A204.1 (cell line): ENCODE measurements at regions not wholly inside any gene's neighbourhood (a gene's known extent, or its start where the extent isn't known, plus 50 kb on each side); places are given as distances from the start of the nearest gene placed in this dataset.
"Not testable (repeated sequence)": the region's sequence is repeated elsewhere in the genome, so short reads cannot be mapped to it uniquely, and the experiment has no call there.

Experiments used
- FAIRE-seq: peaks from 2 replicates; lab custom pipeline; 2012; peaks lifted over from hg19 to GRCh38; lab: Jason Lieb, UNC

DNA sequence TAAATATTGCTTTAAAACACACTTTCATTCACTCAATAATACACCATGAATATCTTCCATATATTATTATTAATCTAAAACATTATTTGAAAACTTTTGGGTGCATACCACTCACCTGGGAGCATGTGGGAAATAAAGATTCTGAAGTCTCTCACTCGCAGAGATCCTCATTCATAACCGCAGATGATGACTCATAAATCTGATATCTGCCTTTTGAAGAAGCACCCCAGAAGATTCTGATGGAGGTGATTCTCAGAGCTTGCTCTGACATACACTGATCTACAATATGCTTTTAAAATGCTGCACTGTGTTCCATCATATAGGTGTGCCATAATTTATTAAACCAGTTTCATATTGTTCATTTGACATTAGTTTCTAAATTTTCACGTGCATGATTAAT, 135.0 kb upstream of the SGK1 start:
- FAIRE-seq, result no peak

DNA sequence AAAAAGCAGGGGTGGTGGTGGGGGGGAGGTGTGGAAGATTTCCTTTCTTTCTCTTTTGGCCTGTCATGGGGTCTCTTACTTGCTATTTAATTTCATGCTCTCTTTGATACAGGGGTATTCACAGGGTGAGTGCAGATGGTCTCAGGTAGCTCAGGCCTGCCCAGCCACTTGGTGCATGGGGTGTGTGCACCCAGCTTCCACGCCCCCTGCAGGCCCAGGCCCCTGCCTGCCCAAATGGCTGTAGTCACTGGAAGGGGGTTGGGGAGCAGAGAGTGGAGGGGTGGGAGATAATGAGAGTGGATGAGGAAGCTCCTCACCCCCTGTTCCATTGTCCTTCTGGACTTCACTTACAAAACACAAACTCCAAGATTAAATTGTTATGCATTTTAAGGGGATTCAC, 133.6 kb upstream of the SGK1 start:
- no peak for FAIRE-seq

DNA sequence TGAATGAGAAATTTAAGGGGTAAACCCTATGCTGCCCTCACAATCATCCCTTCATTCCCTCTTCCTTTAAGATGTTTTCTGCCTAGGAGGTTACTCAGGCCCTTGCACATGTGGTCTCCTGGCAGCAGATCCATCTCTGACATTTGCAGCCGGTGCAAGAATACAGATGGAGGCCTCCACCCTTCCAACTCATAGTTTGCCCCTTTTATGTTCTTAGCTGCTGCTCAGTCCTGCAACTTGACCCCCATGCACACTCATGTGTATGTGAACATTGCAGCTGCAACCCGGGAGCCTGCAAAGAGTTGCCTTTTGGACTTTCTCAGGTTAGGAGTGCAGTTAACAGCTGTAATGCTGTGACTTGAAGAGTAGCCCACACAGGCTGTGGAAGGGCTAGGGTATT, 131.9 kb upstream of the SGK1 start:
- no peak for FAIRE-seq

DNA sequence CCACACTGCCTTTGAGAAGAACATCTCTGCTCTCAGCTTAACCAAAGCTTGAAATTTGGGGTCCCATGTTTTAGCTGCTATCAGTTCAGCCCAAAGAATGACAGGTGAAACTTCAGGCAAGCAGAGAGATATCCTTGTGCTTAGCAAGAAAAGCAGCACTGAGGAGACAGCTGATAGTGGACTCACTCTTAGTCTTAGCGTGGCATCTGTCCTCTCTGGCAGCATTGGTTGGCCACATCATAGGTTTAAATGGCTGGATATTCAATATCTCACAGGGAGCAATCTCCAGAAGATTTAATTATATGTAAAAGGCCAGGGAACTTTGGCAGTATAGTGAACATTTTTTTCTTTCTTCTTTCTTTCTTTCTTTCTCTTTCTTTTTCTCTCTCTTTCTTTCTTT, 131.1 kb upstream of the SGK1 start:
- FAIRE-seq, result no peak

DNA sequence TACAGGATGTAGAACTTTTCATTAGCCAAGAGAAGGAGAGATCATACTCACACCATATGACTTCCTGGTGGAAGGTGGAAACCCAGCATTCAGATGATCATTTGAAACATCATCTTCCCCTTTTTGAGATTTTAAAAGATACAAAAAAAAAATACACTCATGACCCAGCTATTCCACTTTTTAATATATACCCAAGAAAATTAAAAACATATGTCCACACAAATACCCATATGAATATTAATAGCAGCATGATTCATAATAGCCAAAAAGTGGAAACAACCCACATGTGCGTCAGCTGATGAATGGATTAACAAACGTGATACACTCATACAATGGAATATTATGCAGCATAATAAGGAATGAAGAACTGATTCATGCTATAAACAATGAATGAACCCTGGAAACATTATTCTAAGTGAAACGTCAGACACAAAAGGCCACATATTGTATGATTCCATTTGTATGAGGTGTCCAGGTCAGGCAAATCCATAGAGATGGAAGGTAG, 130.0 kb upstream of the SGK1 start:
- FAIRE-seq, result no peak

DNA sequence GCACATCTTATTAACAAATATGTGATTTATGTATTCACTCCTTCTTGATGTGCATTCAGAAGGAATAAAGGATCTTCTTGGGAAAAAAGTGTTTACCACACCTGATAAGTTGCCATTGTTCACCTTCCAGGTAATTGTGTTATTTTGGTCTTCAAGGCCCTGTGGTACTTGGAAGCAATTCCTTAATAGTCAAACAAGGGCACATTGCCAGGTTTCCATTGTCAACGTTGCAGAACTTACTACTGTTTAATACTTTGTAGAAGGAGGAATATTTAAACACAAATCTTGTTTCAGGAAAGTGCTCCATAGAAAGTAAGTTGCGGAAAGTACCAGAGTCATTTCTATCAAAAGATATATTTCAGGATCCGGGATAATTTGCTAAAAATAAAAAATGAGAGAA, 129.5 kb upstream of the SGK1 start:
- FAIRE-seq, result no peak

DNA sequence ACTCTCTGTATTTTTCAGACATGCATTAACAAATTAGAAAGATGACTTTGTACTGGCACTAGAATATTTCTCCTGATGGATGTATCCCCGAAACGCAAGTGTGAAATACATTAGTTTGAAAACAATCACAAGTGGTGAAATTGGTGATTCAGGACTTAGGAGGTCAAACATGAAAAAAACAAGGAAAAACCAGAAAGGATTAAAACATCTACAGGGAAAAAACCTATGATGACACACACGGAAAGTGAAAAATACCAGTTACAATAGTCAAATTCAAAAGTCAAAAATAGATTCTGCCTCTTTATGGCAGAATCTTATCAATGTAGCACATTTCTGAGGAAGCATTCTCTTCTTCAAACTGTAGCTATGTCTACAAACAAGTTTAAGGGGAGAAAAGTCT, 129.0 kb upstream of the SGK1 start:
- no peak for FAIRE-seq

DNA sequence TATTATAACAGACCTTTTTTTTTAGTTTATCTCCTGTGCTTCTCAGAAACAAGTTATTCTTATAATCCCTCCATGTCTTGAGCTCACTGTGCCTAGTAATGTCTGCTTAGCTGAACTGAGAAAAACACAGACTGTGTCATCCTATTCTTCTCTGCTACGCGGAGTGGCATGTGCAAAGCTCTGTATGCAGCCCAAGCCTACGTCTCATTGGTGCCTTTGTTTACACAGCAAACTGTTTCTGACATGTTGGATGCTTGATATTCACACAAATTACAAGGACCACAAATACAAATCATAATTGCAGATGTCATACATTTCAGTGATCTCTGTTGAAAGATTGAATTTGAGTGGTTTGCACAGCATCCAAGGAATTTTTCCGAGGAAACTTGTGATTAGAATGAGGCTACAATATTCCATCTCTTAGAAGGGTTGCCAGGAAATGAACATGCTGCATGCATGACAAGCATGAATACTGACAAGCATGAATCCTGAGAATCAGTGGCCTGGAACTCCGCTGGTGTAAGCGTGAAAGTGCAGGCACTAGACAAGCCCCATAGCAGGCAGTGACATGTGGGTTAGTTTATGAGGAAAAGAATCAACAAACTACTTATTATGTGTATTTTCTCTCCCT, 128.4 kb upstream of the SGK1 start:
- no peak for FAIRE-seq

DNA sequence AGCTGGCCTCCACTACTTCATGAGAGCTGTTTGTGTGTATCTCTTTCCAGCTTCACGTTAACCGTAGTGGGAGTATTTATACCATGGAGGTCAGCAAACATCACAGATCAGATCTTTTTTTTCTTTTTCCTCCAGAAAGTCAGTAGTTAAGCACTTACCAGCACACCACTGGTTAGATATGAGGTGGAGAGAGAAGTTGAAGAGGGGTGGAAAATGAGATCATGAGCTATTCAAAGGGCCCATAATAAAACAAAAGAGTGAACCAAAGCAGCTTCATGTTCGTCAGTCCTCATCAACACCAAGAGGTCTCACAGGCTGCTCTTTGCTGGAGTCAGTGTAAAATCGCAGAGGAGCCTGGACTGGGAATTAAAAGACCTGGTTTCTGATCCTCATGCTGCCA, 125.1 kb upstream of the SGK1 start:
- FAIRE-seq, result no peak

DNA sequence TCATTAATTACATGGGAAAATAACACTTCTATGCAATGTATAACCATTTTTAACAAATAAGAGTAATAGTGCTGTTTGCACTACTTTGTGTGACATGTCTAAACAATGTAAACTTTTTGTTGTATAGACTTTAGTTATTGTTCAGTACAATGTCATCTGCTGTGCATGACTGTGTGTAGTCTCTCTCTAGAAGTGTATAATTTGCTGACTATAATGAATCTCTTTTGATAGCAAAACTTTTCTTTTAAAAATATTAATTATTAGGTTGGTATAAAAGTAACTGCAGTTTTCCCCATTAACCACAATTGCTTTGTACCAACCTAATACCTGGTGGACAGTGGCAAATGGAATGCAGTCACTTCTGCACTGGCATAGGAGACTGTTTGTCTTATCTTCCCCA, 124.2 kb upstream of the SGK1 start:
- no peak for FAIRE-seq

DNA sequence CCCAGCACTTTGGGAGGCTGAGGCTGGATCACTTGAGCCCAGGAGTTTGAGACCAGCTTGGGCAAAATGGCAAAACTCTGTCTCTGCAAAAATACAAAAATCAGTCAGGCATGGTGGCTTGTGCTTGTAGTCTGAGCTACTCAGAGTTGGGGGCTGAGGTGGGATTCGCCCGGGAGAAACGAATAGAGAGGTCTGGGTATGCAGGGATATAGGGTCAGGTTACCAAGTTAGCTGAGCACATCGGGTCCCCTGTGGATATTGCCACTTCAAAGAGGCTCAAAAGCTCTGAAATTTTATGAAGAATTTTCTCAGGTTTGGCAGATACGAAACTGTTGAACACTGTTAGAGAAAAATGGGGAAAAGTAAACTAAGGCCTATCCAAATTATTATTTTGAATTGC, 120.9 kb upstream of the SGK1 start:
- FAIRE-seq, result no peak

DNA sequence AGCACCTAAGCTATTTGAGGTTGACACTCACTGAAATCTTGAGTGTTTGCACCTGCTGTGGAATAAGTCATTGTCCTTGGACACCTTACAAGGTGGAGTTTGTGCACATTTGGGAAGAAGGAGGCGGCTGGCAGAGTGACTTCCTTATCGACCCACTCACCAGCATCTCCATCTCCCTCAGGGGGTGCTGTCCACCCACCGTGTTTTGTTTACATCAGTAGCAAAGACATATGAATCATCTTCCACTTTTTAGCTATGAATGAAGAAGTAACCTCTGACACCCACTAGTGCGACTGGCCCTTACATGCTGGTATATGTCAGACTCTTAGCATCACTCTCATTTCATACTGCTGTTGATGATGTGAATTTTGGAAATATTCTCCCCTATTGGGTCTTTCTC, 119.5 kb upstream of the SGK1 start:
- FAIRE-seq, result no peak

DNA sequence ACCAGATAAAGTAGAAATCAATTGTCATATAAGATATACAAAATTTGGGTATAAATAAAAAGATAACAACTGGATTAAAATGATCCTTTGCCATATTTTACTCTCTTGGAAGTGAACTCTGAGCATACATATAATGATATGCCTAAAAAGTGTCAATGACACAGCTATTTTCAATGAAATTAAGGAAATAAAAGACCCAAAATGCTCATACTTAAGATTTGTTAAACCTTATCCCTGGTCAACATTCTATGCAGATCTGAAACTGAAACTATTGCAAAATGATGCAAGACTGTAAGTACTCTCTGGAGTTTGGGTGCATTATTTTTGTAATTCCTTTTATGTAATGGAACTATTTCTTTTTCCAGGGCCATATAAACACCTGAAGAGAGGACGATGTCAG, 119.0 kb upstream of the SGK1 start:
- no peak for FAIRE-seq

DNA sequence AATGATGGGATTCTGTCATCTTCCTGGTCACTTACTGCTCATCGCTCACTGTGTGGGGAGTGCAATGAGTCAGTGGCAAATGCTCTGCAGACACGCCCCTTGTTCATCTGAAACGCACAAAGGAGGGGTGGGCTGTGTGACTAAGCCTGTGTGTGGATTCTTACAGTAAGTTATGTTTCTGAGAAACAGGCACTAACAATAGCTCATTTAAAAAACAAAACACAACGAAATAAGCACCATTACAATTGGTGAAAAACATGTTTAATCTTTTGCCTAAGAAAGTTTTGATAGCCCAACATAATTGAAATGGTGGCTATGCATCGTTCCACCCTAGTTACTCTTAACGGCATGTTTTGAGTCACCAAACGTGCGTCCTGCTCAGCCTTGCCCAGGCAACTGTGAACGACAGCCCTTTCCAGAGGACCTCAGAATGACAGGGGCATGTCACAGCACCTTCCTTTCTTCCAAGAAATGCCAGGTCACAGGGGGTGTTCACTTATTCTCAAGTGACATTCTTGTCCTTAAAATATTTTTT, 118.4 kb upstream of the SGK1 start:
- FAIRE-seq, result no peak

DNA sequence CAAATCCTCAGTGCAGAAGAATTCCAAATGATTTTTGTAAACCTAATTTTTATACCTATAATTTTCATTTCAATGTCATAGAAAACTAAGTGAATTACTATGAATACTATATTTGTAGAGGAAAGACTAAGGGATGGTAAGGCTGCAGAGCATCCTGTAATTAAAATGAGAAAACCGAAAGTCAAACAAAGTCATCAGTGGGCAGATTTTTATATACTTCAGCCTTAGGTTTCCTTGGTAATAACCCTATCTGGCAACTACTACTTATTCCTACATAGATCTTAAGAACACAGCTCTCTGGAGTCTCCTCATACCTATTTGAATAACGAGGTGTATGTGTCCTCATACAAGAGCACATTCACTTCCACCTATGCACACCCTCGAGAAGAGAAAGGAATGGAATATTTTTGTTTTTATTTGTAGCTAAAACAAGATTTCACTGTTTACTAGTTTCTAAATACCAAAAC, 117.9 kb upstream of the SGK1 start:
- no peak for FAIRE-seq

DNA sequence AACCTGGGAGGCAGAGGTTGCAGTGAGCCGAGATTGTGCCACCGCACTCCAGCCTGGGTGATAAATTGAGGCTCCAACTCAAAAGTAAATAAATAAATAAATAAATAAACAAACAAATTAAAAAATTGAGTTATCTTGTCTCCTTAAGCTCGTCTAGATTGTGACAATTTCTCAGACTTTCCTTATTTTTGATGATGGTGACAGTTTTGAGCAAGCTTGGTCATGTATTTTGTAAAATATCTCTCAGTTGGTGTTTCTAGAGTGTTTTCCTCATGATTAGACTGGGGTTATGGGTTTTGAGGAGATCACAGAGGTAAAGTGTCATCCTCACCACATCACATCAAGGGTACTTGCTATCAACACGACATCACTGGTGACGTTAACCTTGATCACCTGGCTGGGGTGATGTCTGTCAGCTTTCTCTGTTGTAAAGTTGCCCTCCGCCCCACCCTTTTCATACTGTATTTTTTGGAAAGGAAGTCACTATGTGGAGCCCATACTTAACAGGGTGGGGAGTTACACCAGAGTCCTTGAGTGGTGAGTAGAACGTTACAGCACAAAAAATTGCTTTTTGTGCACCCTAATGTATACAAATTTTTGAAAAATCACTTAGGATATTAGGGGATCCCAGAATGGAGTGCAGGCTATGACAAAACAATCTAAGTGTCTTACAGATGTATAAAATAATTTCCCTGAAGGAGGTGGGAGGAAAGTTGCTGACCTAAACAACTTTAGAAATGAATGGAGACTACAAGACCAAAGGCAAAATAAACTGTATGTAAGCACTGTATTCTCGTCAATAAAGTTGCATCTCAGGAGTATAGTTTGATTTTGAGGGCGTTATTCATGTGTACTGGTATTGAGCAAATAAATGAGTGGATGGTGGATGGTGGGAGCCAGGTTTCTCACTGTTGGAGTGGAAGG, 116.4 kb upstream of the SGK1 start:
- no peak for FAIRE-seq

DNA sequence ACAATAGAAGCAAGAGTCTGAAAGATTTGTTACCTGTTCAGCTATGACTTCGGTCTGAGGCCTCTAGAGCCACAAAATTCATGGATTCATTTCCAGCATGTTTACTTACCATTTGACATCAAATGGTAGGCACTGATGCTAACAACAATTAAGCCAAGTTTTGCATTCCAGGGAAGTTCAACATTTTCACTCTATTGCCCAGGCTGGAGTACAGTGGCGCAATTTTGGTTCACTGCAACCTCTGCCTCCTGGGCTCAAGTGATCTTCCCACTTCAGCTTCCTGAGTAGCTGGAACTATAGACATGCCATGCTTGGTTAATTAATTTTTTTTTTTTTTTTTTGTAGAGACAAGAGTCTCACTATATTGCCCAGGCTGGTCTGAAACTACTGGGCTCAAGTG, 114.1 kb upstream of the SGK1 start:
- no peak for FAIRE-seq

DNA sequence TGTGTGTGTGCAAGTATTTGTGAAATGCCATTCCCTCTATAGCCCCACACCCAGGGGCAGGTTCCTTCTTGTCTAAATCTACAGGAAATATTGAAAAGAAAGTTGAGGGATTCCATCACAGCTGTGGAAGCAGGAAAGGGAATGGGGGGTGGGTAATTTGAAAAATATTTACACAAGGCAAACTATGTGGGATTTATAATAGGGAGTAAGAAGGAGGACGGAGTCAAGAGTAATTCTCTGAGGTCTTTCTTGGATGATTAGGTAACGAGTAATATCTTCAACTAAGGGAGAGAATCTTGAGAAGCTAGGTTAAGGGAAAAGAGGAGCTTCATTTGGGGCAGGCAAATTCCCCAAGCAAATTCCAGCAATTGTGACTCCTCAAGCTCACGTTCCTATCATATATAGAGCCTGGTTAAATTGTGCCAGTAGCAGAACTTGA, 113.5 kb upstream of the SGK1 start:
- no peak for FAIRE-seq

DNA sequence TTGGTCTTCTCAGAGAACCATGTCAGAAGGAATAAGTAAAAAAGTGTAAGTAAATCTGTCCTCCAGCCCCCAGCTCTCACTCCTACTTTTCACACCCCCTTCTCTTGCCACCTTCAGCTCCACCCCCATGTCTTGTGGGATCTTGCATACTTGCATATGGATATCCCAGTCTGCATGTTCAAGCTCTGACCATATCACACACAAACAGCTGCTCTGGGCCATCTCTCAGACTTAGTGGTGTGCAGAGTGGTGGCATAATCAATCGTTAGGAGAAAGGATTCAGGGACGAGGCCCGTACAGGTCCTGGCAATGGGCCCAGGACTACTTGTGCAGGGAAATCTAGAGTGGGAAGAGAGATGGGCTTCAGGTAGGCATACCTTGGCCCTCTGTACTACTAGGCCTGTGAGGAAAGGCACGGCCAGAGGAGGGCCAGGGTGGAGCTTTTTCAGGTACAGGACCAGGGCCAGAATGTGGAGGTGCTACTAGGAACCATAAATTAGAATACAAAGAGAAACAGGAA, 112.0 kb upstream of the SGK1 start:
- no peak for FAIRE-seq

DNA sequence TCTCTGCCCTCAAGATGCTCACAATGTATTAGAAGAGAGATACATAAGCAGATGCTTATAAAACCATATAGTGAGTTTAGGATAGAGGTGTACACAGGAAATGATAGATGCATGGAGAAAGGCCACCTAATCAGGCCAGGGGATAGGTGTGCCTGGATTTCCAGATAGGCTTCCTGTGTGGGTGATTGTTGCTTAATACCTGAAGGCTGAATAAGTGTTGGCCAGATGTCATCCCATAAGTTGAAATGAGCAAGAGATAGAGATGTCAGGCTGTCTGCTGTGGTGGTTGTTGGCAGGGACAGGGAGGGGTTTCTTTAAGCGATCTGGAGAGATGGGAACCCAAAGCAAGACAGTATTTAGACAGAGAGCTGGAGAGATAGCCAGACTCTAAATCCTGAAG, 109.8 kb upstream of the SGK1 start:
- no peak for FAIRE-seq

DNA sequence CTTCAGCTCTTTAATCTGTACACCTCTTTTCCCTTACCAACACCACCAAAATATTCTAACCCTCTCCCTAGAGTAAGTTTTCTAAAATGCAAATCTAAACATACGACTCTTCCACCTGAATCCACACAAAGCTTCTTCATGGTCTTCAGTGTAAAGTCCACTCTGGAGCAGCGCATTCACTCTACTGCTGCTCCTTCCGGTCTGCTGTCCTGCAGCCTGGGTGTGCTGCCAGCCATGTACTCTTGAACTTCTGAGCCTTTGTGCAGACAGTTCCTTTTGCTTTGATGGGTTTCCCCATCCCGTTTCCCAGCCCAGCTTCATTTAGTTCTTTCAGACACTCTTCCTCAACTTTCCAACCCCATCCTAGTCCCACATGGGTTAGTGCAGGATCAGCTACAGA, 108.7 kb upstream of the SGK1 start:
- no peak for FAIRE-seq

DNA sequence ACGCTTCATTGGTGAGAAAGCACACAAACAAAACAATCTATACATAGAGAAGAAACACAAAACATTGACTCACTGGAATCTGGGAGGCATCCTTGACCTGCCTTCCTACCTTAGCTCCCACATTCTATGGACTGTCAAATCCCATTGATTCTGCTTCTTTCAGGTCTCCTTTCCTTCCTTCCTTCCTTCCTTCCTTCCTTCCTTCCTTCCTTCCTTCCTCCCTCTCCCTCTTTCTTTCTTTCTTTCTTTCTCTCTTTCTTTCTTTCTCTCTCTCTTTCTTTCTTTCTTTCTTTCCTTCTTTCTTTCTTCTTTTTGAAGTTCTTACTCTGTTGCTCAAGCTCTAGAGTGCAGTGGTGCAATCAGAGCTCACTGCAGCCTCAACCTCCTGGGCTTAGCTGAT, 108.0 kb upstream of the SGK1 start:
- not testable (repeated sequence) for FAIRE-seq

DNA sequence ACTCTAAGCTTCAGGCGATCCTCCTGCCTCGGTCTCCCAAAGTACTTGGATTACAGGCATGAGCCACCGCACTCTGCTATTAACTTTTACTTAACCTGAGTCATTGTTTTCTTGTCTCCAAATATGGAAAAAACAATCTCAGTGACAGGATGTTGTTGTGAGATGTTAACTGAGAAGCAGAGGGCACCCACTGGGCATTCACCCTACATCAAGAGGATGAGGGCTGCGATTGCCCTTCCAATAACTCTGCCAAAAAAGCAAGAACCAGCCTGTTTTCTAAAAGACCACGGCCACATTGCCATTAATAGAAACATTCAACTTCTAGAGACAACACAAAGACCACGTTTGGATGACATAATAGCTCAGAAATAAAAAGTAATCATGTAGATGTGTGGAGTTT, 107.6 kb upstream of the SGK1 start:
- FAIRE-seq, result no peak
